GM12878 (cell line): ENCODE measurements at regions not wholly inside any gene's neighbourhood (a gene's known extent, or its start where the extent isn't known, plus 50 kb on each side); places are given as distances from the start of the nearest gene placed in this dataset.

ENCODE experiments used
- ATAC-seq: fragments of 200-7000 bp; cut with Tn5 transposase; 3 replicates; pipeline ENCODE4 v1.9.1; 2020; ENCODE audit warnings: mild to moderate bottlenecking, moderate library complexity
- BruUV-seq: library from RNA; stranded (reverse); fragments of 400-500 nt; replicated peaks from 2 replicates; lab custom pipeline; 2021; lab: Mats Ljungman, UMichigan
- CTCF ChIA-PET: fragments of 300-600 bp; sonication (Branson Sonifier 250); formaldehyde crosslinking; extraction: SDS; loops from one replicate; lab custom pipeline; 2021; ENCODE audit warnings: inconsistent platforms; lab: Yijun Ruan, JAX
- POLR2A ChIA-PET: fragments of 350-600 bp; formaldehyde crosslinking; extraction: SDS; loops from one replicate; lab custom pipeline; 2021; ENCODE audit warnings: inconsistent platforms; lab: Charles Lee
- RAD21 ChIA-PET: fragments of 300-600 bp; sonication (Branson Sonifier 250); formaldehyde crosslinking; loops from one replicate; lab custom pipeline; 2023; ENCODE audit warnings: antibody characterized with exemption; ENCODE audit not compliant: unreplicated experiment; lab: Charles Lee
- SMC1A ChIA-PET: fragments of 300-600 bp; sonication (Branson Sonifier 250); formaldehyde crosslinking; loops from one replicate; lab custom pipeline; 2023; ENCODE audit not compliant: unreplicated experiment, uncharacterized antibody; lab: Charles Lee
- DNase-seq: peaks from one replicate; pipeline ENCODE4 v3.0.0-alpha.2; 2011; ENCODE audit warnings: low read depth, low spot score
- FAIRE-seq: peaks from 3 replicates; lab custom pipeline; 2011; peaks lifted over from hg19 to GRCh38; lab: Jason Lieb, UNC
- H2AFZ ChIP-seq: 2 replicates; pipeline ENCODE4 v1.6.0; 2011; ENCODE audit warnings: low read depth, low read length, control low read depth; ENCODE audit not compliant: control insufficient read depth
- H3K27ac ChIP-seq: 2 replicates; pipeline ENCODE4 v1.5.1; 2011; ENCODE audit warnings: control low read depth; ENCODE audit not compliant: control insufficient read depth, insufficient read depth
- H3K27me3 ChIP-seq, 2 experiments: replicated peaks in 1 of 2; 2 replicates each; pipeline versions ENCODE4 v1.6.0 to v1.6.1; 2011; ENCODE audit warnings: low read length in 1 of 2; ENCODE audit not compliant: control insufficient read depth in 2 of 2, insufficient read depth in 2 of 2
- H3K36me3 ChIP-seq, 2 experiments: 2 replicates each; pipeline ENCODE4 v1.5.1; 2011; ENCODE audit warnings: low read length in 1 of 2; ENCODE audit not compliant: control insufficient read depth in 2 of 2, insufficient read depth in 2 of 2
- H3K4me1 ChIP-seq: 2 replicates; pipeline ENCODE4 v1.6.1; 2011; ENCODE audit warnings: mild to moderate bottlenecking, low read length, moderate library complexity, mixed read lengths; ENCODE audit not compliant: control insufficient read depth, insufficient read depth
- H3K4me2 ChIP-seq: 2 replicates; pipeline ENCODE4 v1.6.0; 2011; ENCODE audit warnings: control low read depth; ENCODE audit not compliant: control insufficient read depth, insufficient read depth
- H3K4me3 ChIP-seq: fragments of 200-600 bp; sonication (generic); 2 replicates; pipeline ENCODE4 v1.5.1; 2016
- H3K79me2 ChIP-seq: 2 replicates; pipeline ENCODE4 v1.6.0; 2011; ENCODE audit warnings: low read length; ENCODE audit not compliant: control insufficient read depth, insufficient read depth
- H3K9ac ChIP-seq: 2 replicates; pipeline ENCODE4 v1.8.0; 2011; ENCODE audit warnings: low read length, control low read depth, mixed read lengths; ENCODE audit not compliant: control insufficient read depth, insufficient read depth
- H3K9me3 ChIP-seq: replicated peaks from 3 replicates; pipeline ENCODE4 v1.5.1; 2011; ENCODE audit warnings: mild to moderate bottlenecking, low read length; ENCODE audit not compliant: control insufficient read depth, insufficient read depth
- H4K20me1 ChIP-seq: 2 replicates; pipeline ENCODE4 v1.6.0; 2011; ENCODE audit not compliant: control insufficient read depth, insufficient read depth
- CUX1 ChIP-seq: IDR thresholded peaks from 2 replicates; pipeline ENCODE4 v1.6.1; 2012; ENCODE audit warnings: improper control_type of control experiment, low read depth, low read length; ENCODE audit not compliant: insufficient replicate concordance
- KDM1A ChIP-seq: fragments of 200-600 bp; sonication (generic); IDR thresholded peaks from 2 replicates; pipeline ENCODE4 v1.6.1; 2016; ENCODE audit warnings: borderline replicate concordance
- SUZ12 ChIP-seq: fragments of 200-600 bp; sonication (generic); IDR thresholded peaks from one replicate; pipeline ENCODE4 v1.6.1; 2018; ENCODE audit warnings: antibody characterized with exemption, mild to moderate bottlenecking; ENCODE audit not compliant: unreplicated experiment
- ZNF592 ChIP-seq: fragments of 450-650 bp; IDR thresholded peaks from 2 replicates; pipeline ENCODE4 v1.6.1; 2017; ENCODE audit warnings: mild to moderate bottlenecking, moderate library complexity
- WGBS: methylation state at CpG from one replicate; pipeline ENCODE4 v1.1.6; 2016; ENCODE audit warnings: low lambda C conversion rate; ENCODE audit not compliant: insufficient replicate concordance, insufficient coverage; ENCODE audit errors: missing lambda C conversion rate; 5-methylcytosine and 5-hydroxymethylcytosine counted together
- in situ Hi-C: fragments of 300-500 bp; cut with MboI; formaldehyde crosslinking; loops from 9 replicates; pipeline ENCODE4 v1.14.3; 2018; ENCODE audit warnings: mixed read lengths
- intact Hi-C: fragments of 100-400 bp; cut with micrococcal nuclease; formaldehyde crosslinking; loops from one replicate; pipeline ENCODE4 v1.14.2; 2022; ENCODE audit not compliant: unreplicated experiment

- in situ Hi-C loops = no loop called here
- ChIA-PET POLR2A (no interaction called here), RAD21 (no interaction called here), SMC1A (no interaction called here), CTCF (no interaction called here)
- no peak overlapping the region for H3K4me2 ChIP-seq
- H4K20me1 ChIP-seq = no peaks in the 10 kb centered on the region
- DNase-seq (no peak), ATAC-seq (no peak), FAIRE-seq (no peak)
- H3K36me3 ChIP-seq = no peaks in the 10 kb centered on the region
- H3K4me1 ChIP-seq = no peaks in the 10 kb centered on the region
- WGBS = 50% methylated on average over 1 of the region's 1 CpG
- H3K4me3 ChIP-seq = no peak overlapping the region
- no peak overlapping the region for H2AFZ ChIP-seq
- no peaks in the 10 kb centered on the region for H3K27me3 ChIP-seq
- no TSS peak for BruUV-seq
- TF ChIP-seq KDM1A (no peak), SUZ12 (no peak), CUX1 (no peak), ZNF592 (no peak)
- H3K9ac ChIP-seq = no peak overlapping the region
- no peak overlapping the region for H3K27ac ChIP-seq
- H3K79me2 ChIP-seq = no peaks in the 10 kb centered on the region
- no peaks in the 10 kb centered on the region for H3K9me3 ChIP-seq
- intact Hi-C loops = no loop called here
Measured at GRCh38 chr14:80352471-80352870, 141.2 kb upstream of the DIO2 start.
